HG03196 (cell line): ENCODE measurements at regions not wholly inside any gene's neighbourhood (a gene's known extent, or its start where the extent isn't known, plus 50 kb on each side); places are given as distances from the start of the nearest gene placed in this dataset.

ENCODE experiments used
- ATAC-seq: cut with Tn5 transposase; IDR thresholded peaks from one replicate; pipeline ENCODE4 v1.9.1; 2021; ENCODE audit not compliant: unreplicated experiment

DNA sequence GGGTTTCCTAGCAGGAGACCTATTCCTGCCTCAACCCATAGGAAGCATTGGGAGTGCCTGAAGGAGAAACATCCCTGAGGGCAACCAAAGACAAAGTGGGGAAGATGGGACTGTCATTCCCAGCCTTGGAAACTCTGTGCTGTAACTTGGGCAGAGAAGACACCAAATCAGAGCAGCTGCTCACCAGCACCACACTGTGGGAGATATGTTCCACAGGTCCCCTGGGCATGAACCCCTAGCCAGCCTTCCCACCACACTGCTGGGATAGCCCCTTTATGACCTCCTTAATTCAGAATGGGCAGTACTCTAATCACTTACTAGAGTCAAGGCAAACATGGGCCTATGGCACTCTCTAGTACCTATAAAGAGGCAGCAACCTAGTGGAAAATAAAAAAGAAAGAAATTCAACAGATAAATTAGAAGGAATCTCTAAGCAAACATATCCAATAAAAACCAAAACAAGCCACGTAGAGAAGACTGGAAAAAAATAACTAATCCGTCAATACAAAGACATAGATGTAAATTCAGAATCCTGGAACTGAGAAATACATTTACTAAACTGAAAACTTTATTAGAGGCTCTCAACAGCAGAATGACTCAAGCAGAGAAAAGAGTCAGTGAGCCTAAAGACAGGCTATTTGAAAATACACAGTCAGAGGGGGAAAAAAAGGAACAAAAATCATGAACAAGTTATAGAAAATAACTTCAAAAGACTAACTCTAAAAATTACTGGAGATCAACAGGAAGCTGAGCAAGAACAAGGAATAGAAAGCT lies 878.4 kb upstream of the FRG1 start:
- no peak for ATAC-seq

DNA sequence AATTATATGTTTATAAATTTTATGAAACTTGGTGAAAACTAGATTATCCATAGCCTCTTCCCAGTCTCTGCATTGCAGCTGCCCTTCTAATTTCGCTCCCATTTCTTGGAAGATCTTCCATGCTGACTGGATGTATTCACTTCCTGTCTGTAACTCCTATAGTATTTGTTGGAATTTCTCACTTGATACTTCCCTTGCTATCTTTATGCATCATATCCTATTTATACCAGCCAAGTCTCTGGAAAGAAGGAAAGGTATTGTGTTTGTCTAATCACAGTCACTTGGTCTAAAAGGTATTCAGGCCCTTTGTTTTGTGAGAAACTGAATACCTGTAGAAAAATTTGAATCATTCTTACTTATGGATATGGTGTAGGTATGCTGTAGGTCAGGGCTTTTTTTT lies 870.9 kb upstream of the FRG1 start:
- ATAC-seq, result no peak

DNA sequence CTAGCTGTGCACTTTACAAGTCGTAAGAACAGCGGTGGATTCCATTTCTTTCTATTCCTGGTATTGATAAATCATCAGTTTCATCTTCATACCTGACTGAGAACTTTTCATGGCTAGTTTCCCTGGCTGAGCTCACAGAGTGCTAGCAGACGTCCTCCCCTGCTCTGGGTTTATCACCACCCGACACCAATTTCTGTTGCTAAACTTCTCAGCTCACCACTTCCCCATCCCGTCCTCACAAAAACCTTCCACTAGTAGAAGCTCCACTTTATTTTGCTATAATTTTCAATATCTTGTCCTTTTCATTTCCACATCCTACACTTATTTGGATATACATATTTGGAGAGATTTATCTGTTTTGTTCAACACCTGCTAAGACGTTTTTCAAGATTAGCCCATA lies 869.4 kb upstream of the FRG1 start:
- no peak for ATAC-seq

DNA sequence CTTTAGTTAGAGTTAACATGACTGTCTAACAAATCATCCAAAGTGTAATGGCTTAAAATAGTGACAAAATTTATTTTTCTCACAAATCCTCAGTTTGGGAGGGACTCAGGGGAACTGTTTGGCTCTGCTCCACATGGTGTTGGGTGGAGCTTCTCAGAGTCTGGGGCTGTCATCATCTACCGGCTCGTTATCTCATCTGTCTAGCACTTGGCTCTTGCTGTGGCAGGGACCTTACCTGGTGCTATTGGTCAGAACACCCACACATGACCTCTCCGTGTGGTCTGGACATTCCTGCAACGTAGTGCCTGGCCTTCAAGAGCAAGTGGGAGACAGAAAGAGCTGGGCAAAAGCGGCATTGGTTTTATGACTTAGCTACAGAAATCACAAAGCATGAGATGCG lies 866.9 kb upstream of the FRG1 start:
- ATAC-seq, result no peak

DNA sequence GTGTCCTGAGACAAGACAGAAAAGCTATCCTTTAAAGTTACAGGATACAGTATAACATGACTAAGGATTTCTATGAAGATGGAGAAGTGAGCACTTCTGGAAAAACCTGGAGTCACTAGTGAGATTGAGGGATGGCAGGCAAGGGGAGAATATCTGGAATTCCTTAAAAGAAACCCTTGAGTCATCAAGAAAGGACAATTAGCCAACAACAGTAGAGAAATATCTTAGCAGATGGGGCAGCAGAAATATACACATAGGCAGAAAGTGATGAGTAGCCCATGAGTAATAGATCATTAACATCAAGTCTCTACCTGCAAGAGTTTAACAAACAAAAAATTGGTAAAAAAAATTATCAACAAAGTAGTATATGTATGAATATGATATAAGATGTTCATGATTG lies 858.8 kb upstream of the FRG1 start:
- ATAC-seq, result no peak

DNA sequence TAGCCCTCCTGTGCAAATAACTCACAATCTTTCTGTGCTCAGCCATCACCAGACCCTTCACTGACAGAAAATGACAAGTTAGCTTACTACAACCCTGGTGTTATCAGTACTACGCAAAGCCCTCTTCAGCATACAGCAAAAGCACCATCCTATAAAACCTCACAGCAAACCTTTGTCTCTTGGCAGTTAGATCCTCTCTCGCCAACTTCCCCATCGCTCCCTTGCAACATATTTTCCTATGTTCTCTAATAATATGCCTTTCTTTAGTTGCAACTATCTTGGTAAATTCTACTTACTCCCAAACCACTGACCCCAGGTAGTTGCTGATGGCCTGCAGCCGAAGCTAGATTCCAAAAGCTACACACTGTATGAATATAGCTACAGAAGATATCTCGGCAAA lies 856.9 kb upstream of the FRG1 start:
- no peak for ATAC-seq

DNA sequence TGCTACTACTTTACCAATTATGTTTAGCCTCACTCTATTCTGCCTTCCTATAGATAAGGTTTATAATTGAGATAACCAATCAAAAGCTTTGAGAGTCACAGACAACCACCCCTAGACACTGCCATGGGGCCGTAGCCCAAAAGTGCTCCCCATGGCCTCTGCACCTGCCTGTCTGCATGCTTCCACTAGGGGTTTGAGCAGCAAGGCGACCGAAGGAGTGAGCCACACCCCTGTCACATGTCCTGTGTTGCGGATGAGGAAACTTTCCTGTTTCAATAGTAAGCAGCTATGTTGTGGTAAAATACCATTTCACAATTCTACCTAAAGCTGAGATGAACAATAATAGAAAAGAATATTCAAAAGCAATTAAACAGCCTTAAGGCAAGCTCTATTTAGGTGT lies 856.0 kb upstream of the FRG1 start:
- ATAC-seq, result no peak

DNA sequence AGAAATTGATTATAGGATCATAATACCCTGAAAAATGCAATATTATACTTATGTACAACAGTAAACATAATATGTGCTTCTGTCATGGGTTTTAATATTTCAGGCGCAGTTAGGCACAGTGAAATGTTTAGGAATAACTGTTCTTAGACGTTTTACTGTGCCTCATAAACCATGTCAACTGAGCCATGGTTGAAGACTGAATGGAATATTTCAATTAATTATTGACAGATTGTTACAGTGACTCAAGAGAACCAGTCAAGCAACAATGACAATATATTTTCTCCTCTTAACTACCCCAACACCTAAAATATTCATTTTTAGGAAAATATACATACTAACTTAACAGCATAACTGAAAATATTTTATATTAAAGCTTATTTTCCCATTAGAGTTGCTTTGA lies 852.7 kb upstream of the FRG1 start:
- no peak for ATAC-seq

DNA sequence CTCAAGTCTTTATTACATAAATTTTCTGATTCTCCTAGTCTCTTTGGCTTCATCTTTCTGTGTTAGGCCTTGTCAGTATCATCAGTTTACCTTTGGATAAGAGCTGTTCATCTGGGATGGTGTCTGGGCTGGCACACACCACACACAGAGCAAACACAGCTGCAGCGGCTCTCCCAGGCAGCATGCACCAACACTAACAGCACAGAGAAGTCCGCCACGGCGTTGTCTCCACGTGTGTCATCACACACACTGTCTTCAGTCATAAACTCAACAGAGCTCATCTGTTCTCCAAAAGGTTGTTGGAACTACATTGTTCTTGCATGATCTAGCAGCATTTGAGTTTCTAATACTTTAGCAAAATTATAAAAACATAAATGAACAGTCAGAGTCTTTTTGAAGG lies 851.9 kb upstream of the FRG1 start:
- ATAC-seq, result no peak

DNA sequence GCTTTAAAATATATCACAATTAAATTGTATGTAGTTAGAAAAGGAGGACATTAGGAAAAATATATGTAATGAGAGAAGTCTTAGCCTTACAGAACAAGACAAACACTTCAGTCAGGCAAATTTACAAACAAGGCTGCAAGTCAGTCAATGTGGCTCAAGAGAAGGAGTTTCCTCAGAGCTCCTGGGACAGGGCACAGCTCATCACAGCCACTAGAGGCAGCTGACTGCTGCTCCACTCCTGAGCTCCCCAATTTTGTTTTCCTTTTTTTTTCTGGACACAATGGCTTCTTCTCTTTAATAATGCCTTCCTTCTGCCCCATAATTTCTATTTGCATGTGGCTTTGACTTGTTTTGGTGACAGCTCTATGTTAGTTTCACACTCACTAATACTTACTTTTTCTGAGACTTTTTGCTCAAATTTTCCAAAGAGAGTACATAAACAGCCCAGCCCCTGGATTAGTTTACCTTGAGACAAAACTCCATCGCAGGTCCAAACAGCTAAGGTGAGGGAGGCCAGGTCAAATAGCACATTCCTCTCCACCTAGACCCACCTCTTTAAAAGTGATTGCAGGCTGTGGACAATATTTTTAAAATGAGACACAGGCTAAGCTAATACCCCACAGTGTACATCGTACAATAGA lies 850.4 kb upstream of the FRG1 start:
- ATAC-seq, result no peak

DNA sequence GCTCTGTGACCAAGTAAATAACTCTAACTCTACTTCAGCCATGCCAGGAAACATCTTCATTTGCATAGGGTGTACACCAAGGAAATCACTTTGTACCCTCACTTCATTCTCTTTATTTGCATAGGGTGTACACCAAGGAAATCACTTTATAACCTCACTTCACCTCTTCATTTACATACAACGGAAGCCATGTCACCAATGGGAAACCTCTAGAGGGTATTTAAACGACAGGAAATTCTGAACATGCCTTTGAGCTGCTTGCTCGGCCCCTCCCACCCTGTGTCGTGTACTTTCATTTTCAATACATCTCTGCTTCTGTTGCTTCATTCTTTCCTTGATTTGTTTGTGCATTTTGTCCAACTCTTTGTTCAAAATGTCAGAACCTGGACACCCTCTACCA lies 848.1 kb upstream of the FRG1 start:
- no peak for ATAC-seq

DNA sequence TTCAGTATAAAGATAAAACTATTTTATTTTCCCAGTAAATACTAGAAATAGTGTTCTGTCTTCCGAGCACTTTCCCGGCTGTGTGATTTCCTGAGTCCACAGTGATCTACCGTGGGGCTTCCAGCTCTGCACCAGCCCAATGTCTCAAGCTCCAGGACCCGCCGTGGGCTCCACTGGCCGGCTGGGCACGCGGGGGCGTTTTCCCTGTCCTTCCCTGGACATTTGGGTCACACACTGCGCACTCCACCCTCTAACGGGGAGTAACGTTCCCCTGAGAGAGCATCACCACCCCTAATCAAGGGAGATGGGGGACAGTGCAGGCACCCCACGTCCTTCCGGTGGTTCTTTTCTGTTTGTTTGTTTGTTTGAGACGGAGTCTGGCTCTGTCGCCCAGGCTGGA lies 844.6 kb upstream of the FRG1 start:
- ATAC-seq, result no peak

DNA sequence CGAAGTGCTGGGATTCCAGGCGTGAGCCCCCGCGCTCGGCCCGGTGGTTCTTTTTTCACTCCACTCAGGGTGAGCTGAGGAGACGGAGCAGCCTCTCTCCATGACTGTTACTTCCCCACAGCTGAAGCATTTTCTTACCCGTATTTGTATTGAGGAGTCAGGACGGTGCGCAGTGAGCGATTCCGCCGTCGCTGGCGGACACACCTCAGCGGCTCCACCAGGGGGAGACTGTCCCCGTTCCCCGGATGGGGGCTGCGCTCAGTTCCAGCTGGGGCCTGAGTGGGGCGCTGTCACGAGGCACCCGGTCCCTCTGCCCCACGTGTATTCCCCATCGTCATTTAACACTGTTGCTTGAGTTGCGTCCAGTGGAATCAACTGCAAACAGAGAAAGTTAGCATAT lies 844.0 kb upstream of the FRG1 start:
- no peak for ATAC-seq

DNA sequence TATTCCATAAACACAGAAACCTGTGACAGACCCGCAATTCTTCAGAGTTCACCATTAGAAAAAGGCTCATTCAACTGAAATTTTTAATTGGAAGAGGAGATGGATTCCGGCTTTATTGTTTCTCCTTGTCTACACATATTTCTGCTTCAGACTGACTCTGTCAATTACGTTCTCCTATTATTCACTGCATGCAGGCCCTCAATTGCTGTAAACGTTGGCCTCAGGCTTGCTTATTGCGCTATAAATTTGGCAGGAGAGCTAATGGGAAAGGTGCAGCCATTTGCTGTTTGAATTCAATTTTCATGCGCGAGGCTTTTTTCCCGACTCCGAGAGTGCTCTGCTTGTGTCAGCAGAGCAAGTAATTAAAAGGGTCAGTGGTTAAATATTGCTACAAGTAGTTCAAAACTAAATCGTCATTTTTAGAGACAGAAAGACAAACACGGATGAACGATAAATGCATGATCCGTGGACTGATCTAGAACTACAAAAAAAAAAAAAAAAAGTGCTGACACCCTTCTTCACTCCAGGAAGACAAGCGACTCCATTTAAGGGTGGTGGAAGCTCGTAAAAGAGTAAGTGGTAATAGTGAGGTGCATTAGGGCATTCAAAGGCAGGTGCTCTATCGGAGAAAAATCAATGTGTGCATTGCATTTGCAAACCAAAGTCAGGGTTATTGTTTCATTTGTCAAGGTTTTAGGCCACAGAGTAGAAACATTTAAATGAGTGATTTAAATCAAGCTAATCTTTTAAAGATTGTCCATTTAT lies 841.6 kb upstream of the FRG1 start:
- no peak for ATAC-seq

DNA sequence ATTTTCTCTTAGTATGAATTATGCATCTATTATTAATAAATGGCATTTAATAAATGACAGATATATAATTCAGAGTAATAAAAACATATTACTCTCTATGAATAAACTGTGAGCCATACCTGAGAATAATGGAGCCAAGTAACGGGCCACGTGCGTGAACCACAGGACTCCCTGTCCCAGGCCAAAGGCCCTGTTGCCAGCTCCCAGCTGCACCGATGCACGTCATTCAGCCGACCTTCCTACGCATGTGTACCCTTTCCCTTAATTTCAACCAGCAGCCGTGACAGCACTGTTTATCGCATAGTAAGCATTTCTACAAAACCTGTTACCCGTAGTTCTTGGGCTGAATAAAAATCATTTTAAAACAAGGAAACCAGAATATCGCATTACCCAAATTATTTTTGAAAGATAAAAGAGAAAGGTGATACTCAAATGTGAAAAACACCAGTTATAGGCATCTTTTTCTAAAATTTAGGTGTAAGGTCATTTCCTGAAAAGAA lies 827.2 kb upstream of the FRG1 start:
- ATAC-seq, result no peak

DNA sequence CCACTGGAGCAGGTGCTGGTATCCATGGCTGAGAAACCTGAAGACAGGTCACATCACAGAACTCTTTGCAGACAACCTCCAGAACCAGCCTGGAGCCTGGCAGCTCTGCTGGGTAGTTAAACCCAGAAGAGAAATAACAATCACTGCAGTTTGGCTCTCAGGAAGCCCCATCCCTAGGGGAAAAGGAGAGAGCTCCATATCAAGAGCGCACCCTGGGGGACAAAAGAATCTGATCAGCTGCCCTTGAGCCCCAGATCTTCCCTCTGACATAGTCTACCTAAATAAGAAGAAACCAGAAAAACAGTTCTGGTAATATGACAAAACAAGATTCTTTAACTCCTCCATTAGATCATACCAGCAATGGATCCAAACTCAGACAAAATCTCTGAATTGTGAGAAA lies 823.2 kb upstream of the FRG1 start:
- no peak for ATAC-seq

DNA sequence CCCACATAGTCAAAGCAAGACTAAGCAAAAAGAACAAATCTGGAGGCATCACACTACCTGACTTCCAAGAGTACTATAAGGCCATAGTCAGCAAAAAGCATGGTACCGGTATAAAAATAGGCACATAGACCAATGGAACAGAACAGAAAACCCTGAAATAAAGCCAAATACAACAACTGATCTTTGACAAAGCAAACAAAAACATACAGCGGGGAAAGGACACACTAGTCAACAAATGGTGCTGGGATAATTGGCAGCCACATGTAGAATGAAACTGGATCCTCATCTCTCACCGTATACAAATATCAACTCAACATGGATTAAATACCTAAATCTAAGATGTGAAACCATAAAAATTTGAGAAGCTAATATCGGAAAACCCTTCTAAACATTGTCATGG lies 819.3 kb upstream of the FRG1 start:
- no peak for ATAC-seq

DNA sequence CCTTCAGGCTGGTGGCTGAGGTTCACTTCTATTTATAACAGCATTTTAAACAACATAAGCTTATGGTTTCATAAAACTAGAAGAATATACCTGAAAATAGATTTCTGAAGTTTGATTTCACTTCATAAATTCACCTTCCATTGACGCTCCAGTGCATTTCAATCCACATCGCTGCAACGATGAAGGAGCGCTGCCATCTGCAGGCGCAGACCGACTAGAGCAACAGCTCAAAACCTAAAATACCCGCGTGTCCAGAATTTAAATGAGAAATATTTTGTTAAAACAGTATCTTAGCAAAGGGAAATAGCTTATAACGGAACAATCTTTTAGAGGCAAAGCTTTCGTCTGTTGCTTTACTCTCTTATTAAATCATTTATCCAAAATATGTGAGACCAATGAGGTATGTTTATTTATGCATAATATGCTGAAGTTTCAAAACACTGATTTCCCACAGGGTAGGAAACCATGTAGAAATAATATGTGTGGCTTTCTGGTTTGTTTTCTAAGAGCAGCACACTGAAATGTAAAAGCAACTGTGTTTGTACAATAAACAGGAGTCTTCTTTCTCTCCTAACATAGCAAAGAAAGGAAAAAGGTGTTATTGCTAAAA lies 816.4 kb upstream of the FRG1 start:
- ATAC-seq, result no peak

DNA sequence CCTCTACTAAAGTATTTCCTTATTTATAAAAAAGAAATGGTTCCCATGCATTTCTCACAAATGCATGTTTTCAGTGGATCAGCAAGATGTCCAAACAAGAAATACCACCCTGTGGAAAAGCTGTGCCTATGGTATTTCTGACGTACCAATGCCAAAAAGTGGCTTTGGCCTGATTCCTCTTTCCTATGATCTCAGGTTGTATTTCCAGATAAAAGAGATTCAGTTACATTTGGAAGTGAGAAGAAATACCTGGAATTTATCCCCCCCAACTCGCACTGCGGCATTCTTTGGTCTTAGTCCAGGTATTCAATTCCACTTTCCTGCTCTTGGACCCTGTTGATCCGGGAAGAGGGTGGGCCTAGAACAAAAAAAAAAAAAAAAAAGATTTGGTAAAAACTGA lies 815.9 kb upstream of the FRG1 start:
- ATAC-seq, result no peak

DNA sequence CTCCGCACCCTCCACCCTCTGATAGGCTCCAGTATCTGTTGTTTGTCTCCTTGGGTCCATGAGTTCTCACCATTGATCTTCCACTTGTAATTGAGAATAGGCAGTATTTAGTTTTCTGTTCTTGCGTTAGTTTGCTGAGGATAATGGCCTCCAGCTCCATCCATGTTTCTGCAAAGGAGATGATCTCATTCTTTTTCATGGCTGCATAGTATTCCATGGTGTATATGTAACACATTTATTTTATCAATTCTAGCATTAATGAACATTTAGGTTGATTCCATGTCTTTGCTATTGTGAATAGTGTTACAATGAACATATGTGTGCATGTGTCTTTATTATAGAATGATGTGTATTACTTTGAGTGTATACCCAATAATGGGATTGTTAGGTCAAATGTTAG lies 814.6 kb upstream of the FRG1 start:
- ATAC-seq, result no peak

DNA sequence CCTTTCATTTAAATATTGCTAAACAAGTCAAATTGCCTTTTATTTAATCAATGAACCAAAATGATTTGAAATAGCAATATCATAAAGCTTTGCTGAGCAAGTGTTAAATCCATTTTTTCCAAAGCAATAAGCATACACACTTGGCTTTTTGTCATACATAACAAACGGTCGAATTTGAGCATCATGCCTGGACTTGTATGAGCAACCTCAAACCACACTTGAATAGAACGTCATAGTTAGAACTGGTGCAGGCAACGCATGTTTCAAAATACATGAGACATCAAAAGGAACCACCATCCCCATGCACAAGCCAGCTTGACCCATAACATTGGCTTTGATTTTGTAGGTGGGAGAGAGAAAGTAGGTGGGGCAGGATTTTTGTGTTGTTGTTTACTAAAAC lies 812.3 kb upstream of the FRG1 start:
- no peak for ATAC-seq
